SK-N-MC (cell line): ENCODE measurements at regions not wholly inside any gene's neighbourhood (a gene's known extent, or its start where the extent isn't known, plus 50 kb on each side); places are given as distances from the start of the nearest gene placed in this dataset.

ENCODE experiments used
- DNase-seq: peaks from one replicate; pipeline ENCODE4 v3.0.0-alpha.2; 2011; ENCODE audit warnings: low read depth, low spot score
- H3K27ac ChIP-seq: fragments of 200-600 bp; sonication (generic); 2 replicates; pipeline ENCODE4 v1.5.1; 2016; ENCODE audit warnings: mixed run types
- H3K36me3 ChIP-seq: fragments of 200-600 bp; sonication (generic); 2 replicates; pipeline ENCODE4 v1.6.1; 2017; ENCODE audit warnings: antibody characterized with exemption, low read length, mixed read lengths; ENCODE audit not compliant: insufficient read depth
- H3K4me3 ChIP-seq: fragments of 200-600 bp; sonication (generic); 2 replicates; pipeline ENCODE4 v1.5.1; 2016
- H3K9ac ChIP-seq: fragments of 200-600 bp; sonication (generic); 2 replicates; pipeline ENCODE4 v1.8.0; 2017; ENCODE audit warnings: mixed run types, mixed read lengths; ENCODE audit not compliant: insufficient read length
- H3K9me3 ChIP-seq: fragments of 200-600 bp; sonication (generic); 2 replicates; pipeline ENCODE4 v1.6.1; 2017; ENCODE audit warnings: low read depth, mild to moderate bottlenecking, antibody characterized with exemption, low read length, moderate library complexity, mixed read lengths
- EZH2 ChIP-seq: fragments of 200-600 bp; sonication (generic); IDR thresholded peaks from one replicate; pipeline ENCODE4 v1.6.1; 2017; ENCODE audit warnings: antibody characterized with exemption
- FOXP2 ChIP-seq: optimal IDR thresholded peaks from 2 replicates; pipeline ENCODE3; 2011; ENCODE audit warnings: mild to moderate bottlenecking, moderate library complexity; ENCODE audit not compliant: insufficient read depth; ENCODE audit errors: extremely low read length, control extremely low read depth
- POLR2AphosphoS5 ChIP-seq: IDR thresholded peaks from 2 replicates; pipeline ENCODE4 v1.6.1; 2012; ENCODE audit warnings: mild to moderate bottlenecking, low read depth, low read length, borderline replicate concordance

- no peaks in the 10 kb centered on the region for H3K9me3 ChIP-seq
- no peak overlapping the region for H3K4me3 ChIP-seq
- TF ChIP-seq EZH2 = no peak
- TF ChIP-seq POLR2AphosphoS5 = no peak
- no peak for TF ChIP-seq FOXP2
Observed at GRCh38 chr16:54431997-54432896, 145.7 kb upstream of the IRX3 start.

GRCh38 chr16:54431041-54431996 is 144.7 kb upstream of the IRX3 start:
- no peak for TF ChIP-seq FOXP2
- no peak for TF ChIP-seq POLR2AphosphoS5
- Histone ChIP-seq H3K27ac (no peak overlapping the region), H3K4me3 (no peak overlapping the region), H3K9ac (no peak overlapping the region), H3K36me3 (no peaks in the 10 kb centered on the region), H3K9me3 (no peaks in the 10 kb centered on the region)
- no peak for DNase-seq

More at GRCh38 chr16:54431997-54432896, 145.7 kb upstream of the IRX3 start:
- no peak for DNase-seq
- Histone ChIP-seq H3K27ac (no peak overlapping the region), H3K36me3 (no peaks in the 10 kb centered on the region), H3K9ac (no peak overlapping the region)

DNA sequence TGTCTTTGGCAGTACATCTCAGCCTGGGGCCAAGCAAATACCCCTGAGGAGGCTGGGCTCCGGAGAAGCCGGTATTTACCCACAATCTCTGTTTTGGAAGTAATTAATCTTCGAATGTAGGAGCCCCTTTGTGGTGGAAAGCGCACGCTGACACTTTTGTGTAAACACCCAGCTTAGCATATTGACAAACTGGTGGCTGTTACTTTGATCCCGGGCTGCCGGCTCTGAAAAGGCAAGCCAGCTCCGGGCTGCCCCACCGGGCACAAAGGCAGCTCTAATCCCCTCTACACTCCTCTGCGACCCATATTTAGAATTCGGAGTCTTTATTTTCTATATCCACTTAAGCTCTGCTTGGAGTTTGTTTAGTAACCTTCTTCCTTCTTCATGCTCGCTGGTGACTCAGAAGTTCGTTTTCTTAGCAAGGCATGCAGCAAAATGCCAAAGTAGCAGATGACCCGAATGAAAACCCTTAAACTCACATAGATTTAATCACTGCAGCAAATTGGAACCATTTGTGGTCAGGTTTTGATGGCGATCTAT is 144.0 kb upstream of the IRX3 start:
- no peak overlapping the region for H3K4me3 ChIP-seq
- H3K27ac ChIP-seq = no peak overlapping the region
- H3K9ac ChIP-seq = no peak overlapping the region
- no peaks in the 10 kb centered on the region for H3K36me3 ChIP-seq
- no peak for DNase-seq
- H3K9me3 ChIP-seq = no peaks in the 10 kb centered on the region
- TF ChIP-seq POLR2AphosphoS5 (no peak), EZH2 (no peak), FOXP2 (no peak)

GRCh38 chr16:54429029-54429428 is 142.4 kb upstream of the IRX3 start:
- Histone ChIP-seq H3K27ac (no peak overlapping the region), H3K9me3 (no peaks in the 10 kb centered on the region)

DNA sequence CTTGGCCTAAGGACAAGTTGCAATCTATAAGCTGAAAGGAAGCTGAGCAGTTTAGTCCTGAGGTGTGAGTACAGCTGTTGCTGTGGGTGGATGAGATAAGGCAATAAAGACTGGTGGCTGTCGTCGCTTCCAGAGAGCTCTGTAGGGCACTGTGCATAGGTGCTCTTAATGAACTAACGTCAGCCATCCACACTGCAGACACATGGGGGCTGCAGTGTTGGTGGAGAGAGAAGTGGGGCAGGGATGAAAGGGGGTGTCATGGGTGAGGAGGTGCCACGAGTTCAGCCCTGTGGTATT is 139.9 kb upstream of the IRX3 start:
- Histone ChIP-seq H3K36me3 (no peaks in the 10 kb centered on the region), H3K4me3 (no peak overlapping the region), H3K27ac (no peak overlapping the region), H3K9me3 (no peaks in the 10 kb centered on the region), H3K9ac (no peak overlapping the region)
- DNase-seq = no peak
- TF ChIP-seq EZH2 (no peak), FOXP2 (no peak), POLR2AphosphoS5 (no peak)

More at GRCh38 chr16:54429029-54429428, 142.4 kb upstream of the IRX3 start:
- DNase-seq = no peak
- Histone ChIP-seq H3K9ac (no peak overlapping the region), H3K36me3 (no peaks in the 10 kb centered on the region), H3K4me3 (no peak overlapping the region)
- TF ChIP-seq EZH2 (no peak), FOXP2 (no peak), POLR2AphosphoS5 (no peak)

- no peak for DNase-seq
- Histone ChIP-seq H3K27ac (no peak overlapping the region), H3K36me3 (no peaks in the 10 kb centered on the region), H3K9me3 (no peaks in the 10 kb centered on the region), H3K9ac (no peak overlapping the region), H3K4me3 (no peak overlapping the region)
- TF ChIP-seq POLR2AphosphoS5 (no peak), FOXP2 (no peak), EZH2 (no peak)
Observed at GRCh38 chr16:54425681-54426552, 139.3 kb upstream of the IRX3 start.

DNA sequence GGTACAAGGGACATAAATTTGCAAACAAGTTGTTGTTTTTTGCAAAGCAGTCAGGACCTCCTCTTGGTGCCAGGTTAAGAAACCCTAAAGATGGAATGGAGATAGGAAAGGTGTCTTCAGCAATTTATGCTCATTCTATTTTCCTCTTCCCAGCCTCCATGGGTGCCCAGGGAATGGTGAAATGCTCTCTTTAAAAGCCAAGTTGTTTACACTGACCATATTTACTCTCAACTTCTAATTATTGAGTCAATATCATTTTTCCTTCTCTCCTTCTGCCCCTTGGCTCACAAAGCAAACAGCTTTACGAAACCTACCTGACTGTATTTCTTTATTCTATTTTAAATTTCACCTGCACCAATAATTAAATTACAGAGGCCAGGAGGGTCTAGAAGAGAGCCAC is 138.5 kb upstream of the IRX3 start:
- no peak overlapping the region for H3K9ac ChIP-seq
- no peak overlapping the region for H3K27ac ChIP-seq
- TF ChIP-seq EZH2 = no peak
- no peak for TF ChIP-seq FOXP2
- no peak for TF ChIP-seq POLR2AphosphoS5
- no peak for DNase-seq
- no peaks in the 10 kb centered on the region for H3K36me3 ChIP-seq
- no peaks in the 10 kb centered on the region for H3K9me3 ChIP-seq
- H3K4me3 ChIP-seq = no peak overlapping the region
